HCT116 (cell line): ENCODE measurements at regions not wholly inside any gene's neighbourhood (a gene's known extent, or its start where the extent isn't known, plus 50 kb on each side); places are given as distances from the start of the nearest gene placed in this dataset.
"Not testable (repeated sequence)": the region's sequence is repeated elsewhere in the genome, so short reads cannot be mapped to it uniquely, and the experiment has no call there.

Experiments
- ATAC-seq: fragments of 200-7000 bp; cut with Tn5 transposase; 2 replicates; pipeline ENCODE4 v1.9.1; 2020; ENCODE audit warnings: mild to moderate bottlenecking, moderate library complexity
- BruUV-seq: library from RNA; stranded (reverse); fragments of 400-500 nt; replicated peaks from 2 replicates; lab custom pipeline; 2021; lab: Mats Ljungman, UMichigan
- CTCF ChIA-PET: fragments of 300-600 bp; sonication (Branson Sonifier 250); formaldehyde crosslinking; loops from one replicate; lab custom pipeline; 2021; ENCODE audit warnings: antibody characterized with exemption; lab: Charles Lee
- POLR2A ChIA-PET: fragments of 300-600, 350-600 bp; sonication (Branson Sonifier 250); formaldehyde crosslinking; loops from one replicate; lab custom pipeline; 2021; ENCODE audit warnings: antibody characterized with exemption; lab: Charles Lee
- RAD21 ChIA-PET, 2 experiments: fragments of 300-600 bp; sonication (Branson Sonifier 250); formaldehyde crosslinking; loops; one replicate each; lab custom pipeline; 2023; ENCODE audit warnings: low total read pairs in 2 of 2; ENCODE audit not compliant: uncharacterized antibody in 2 of 2, unreplicated experiment in 2 of 2, low non-redundant PET in 1 of 2; lab: Charles Lee
- DNase-seq: peaks from one replicate; pipeline ENCODE4 v3.0.0-alpha.2; 2010; ENCODE audit warnings: low read depth, low spot score
- H2AFZ ChIP-seq: fragments of 200-600 bp; shearing (Covaris generic), sonication (generic); 2 replicates; pipeline ENCODE4 v1.6.1; 2017; ENCODE audit warnings: low read depth, mixed run types, mixed read lengths, antibody characterized with exemption, low read length; ENCODE audit not compliant: poor library complexity, severe bottlenecking
- H3K27ac ChIP-seq: 2 replicates; pipeline ENCODE4 v1.5.1; 2012; ENCODE audit warnings: low read depth, low read length
- H3K27me3 ChIP-seq: fragments of 200-600 bp; sonication (generic); 2 replicates; pipeline ENCODE4 v1.6.1; 2016; ENCODE audit warnings: mixed run types, low read length, mixed read lengths; ENCODE audit not compliant: insufficient read depth
- H3K36me3 ChIP-seq, 2 experiments: fragments of 200-500 bp in 1 of 2; fragments of 200-600 bp in 1 of 2; sonication (Bioruptor generic) in 1 of 2; sonication (generic) in 1 of 2; 2 replicates each; pipeline versions ENCODE4 v1.5.1 to v1.6.1; 2014 to 2016; ENCODE audit warnings: low read length in 2 of 2, inconsistent platforms in 1 of 2, mixed read lengths in 1 of 2, mixed run types in 1 of 2; ENCODE audit not compliant: insufficient read depth in 2 of 2, control insufficient read depth in 1 of 2
- H3K4me1 ChIP-seq, 2 experiments: fragments of 200-600 bp in 1 of 2; sonication (generic) in 1 of 2; 2 replicates each; pipeline versions ENCODE4 v1.5.1 to v1.6.1; 2012 to 2017; ENCODE audit warnings: low read length in 2 of 2, inconsistent platforms in 1 of 2, mild to moderate bottlenecking in 1 of 2, mixed read lengths in 1 of 2, mixed run types in 1 of 2, moderate library complexity in 1 of 2; ENCODE audit not compliant: insufficient read depth in 2 of 2, control insufficient read depth in 1 of 2
- H3K4me2 ChIP-seq: fragments of 200-600 bp; sonication (generic); 2 replicates; pipeline ENCODE4 v1.6.1; 2017; ENCODE audit warnings: mixed run types, low read length, mixed read lengths
- H3K4me3 ChIP-seq, 2 experiments: fragments of 200-600 bp in 1 of 2; sonication (generic) in 1 of 2; replicated peaks in 1 of 2; 2 replicates each; pipeline ENCODE4 v1.5.1; 2011 to 2016; ENCODE audit warnings: low read length in 2 of 2, control low read depth in 1 of 2, low read depth in 1 of 2, mild to moderate bottlenecking in 1 of 2, mixed read lengths in 1 of 2, mixed run types in 1 of 2
- H3K79me2 ChIP-seq: fragments of 200-600 bp; sonication (generic); 2 replicates; pipeline ENCODE4 v1.6.1; 2017; ENCODE audit warnings: mild to moderate bottlenecking, mixed run types, low read length, moderate library complexity, mixed read lengths; ENCODE audit not compliant: insufficient read depth
- H3K9ac ChIP-seq: fragments of 200-600 bp; sonication (generic); 2 replicates; pipeline ENCODE4 v1.6.1; 2016; ENCODE audit warnings: low read length, mixed read lengths
- H3K9me2 ChIP-seq: fragments of 200-600 bp; sonication (generic), shearing (Covaris generic); 2 replicates; pipeline ENCODE4 v1.6.1; 2017; ENCODE audit warnings: mixed run types, mild to moderate bottlenecking, moderate library complexity; ENCODE audit not compliant: insufficient read depth
- H3K9me3 ChIP-seq, 2 experiments: fragments of 200-500 bp in 1 of 2; fragments of 200-600 bp in 1 of 2; sonication (Bioruptor generic) in 1 of 2; sonication (generic) in 1 of 2; 2 replicates each; pipeline ENCODE4 v1.6.1; 2014 to 2017; ENCODE audit warnings: low read length in 2 of 2, mixed read lengths in 2 of 2, inconsistent platforms in 1 of 2, low read depth in 1 of 2, mild to moderate bottlenecking in 1 of 2, mixed run types in 1 of 2, moderate library complexity in 1 of 2; ENCODE audit not compliant: control insufficient read depth in 1 of 2, insufficient read depth in 1 of 2
- H4K20me1 ChIP-seq: fragments of 200-600 bp; sonication (generic), shearing (Covaris generic); 2 replicates; pipeline ENCODE4 v1.6.1; 2017; ENCODE audit warnings: mixed run types, mild to moderate bottlenecking, moderate library complexity; ENCODE audit not compliant: insufficient read depth
- intact Hi-C: fragments of 100-400 bp; cut with micrococcal nuclease; formaldehyde crosslinking; loops from 2 replicates; pipeline ENCODE4 v1.10.0; 2022

GRCh38 chr11:71714510-71714909 lies 118.5 kb upstream of the DEFB108B start:
- H4K20me1 ChIP-seq, H3K4me2 ChIP-seq, H3K9ac ChIP-seq, CTCF ChIA-PET, POLR2A ChIA-PET, H3K9me2 ChIP-seq, H3K9me3 ChIP-seq, intact Hi-C loops, H3K36me3 ChIP-seq, RAD21 ChIA-PET, H2AFZ ChIP-seq, H3K27me3 ChIP-seq, H3K4me3 ChIP-seq, H3K4me1 ChIP-seq, H3K27ac ChIP-seq, H3K79me2 ChIP-seq, BruUV-seq, ATAC-seq, DNase-seq: not testable (repeated sequence)

DNA sequence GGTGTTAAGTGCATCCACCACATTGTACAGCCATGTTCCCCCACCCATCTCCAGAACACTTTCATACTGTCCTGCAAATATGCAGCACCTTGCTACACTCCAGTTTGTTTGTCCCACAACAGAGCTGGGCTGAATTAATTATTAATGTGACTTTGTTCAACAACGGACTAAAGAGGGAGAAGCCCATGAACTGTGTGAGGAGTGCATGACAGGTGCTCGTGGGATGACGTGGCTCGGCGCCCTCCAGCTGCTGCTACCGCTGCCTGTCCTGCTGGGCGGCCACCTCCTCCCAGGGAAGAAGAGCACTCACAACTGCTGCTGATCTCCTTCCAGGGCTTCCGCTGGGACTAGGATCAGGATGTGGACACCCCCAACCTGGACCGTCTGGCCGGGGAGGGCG lies 111.2 kb upstream of the DEFB108B start:
- BruUV-seq, H3K79me2 ChIP-seq, H4K20me1 ChIP-seq, H3K36me3 ChIP-seq, H3K9ac ChIP-seq, intact Hi-C loops, ATAC-seq, H3K27me3 ChIP-seq, H2AFZ ChIP-seq, H3K27ac ChIP-seq, H3K4me3 ChIP-seq, H3K4me2 ChIP-seq, DNase-seq, RAD21 ChIA-PET, H3K9me3 ChIP-seq, POLR2A ChIA-PET, H3K9me2 ChIP-seq, CTCF ChIA-PET, H3K4me1 ChIP-seq: not testable (repeated sequence)

- DNase-seq, BruUV-seq, H3K27me3 ChIP-seq, RAD21 ChIA-PET, H3K79me2 ChIP-seq, H3K9me3 ChIP-seq, intact Hi-C loops, H4K20me1 ChIP-seq, ATAC-seq, H3K4me1 ChIP-seq, H3K36me3 ChIP-seq, CTCF ChIA-PET, H2AFZ ChIP-seq, H3K4me3 ChIP-seq, H3K9me2 ChIP-seq, H3K4me2 ChIP-seq, H3K27ac ChIP-seq, POLR2A ChIA-PET, H3K9ac ChIP-seq: not testable (repeated sequence)
Observed at GRCh38 chr11:71723991-71724390, 109.0 kb upstream of the DEFB108B start.

DNA sequence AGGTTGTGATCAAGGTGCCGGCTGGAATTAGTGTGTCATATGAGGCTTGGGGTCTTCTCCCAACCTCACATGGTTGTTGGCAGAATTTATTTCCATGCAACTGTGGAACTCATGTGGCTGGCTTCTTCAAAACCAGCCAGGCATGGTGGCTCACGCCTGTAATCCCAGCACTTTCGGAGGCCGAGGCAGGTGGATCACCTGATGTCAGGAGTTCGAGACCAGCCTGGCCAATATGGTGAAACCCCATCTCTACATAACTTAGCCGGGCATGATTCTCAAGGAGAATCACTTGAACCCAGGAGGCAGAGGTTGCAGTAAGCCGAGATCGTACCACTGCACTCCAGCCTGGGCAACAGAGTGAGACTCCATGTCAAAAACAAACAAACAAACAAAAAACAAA lies 102.3 kb upstream of the DEFB108B start:
- ATAC-seq, H3K4me3 ChIP-seq, H3K4me1 ChIP-seq, H3K36me3 ChIP-seq, H4K20me1 ChIP-seq, H3K4me2 ChIP-seq, BruUV-seq, H3K9ac ChIP-seq, H2AFZ ChIP-seq, H3K27ac ChIP-seq, H3K79me2 ChIP-seq, RAD21 ChIA-PET, H3K27me3 ChIP-seq, DNase-seq, H3K9me3 ChIP-seq, H3K9me2 ChIP-seq, POLR2A ChIA-PET, CTCF ChIA-PET: not testable (repeated sequence)
- intact Hi-C loops: loop anchor here (10.0 kb wide), 1 partner anchor 126 kb away; no protein-coding TSS in a partner anchor
